Activated T-helper 9 cell treated with anti-CD3 and anti-CD28 coated beads, Interleukin-2, amount 50 U/mL, for 16 hours (primary cell): ENCODE measurements at regions not wholly inside any gene's neighbourhood (a gene's known extent, or its start where the extent isn't known, plus 50 kb on each side); places are given as distances from the start of the nearest gene placed in this dataset.
"Not testable (repeated sequence)": the region's sequence is repeated elsewhere in the genome, so short reads cannot be mapped to it uniquely, and the experiment has no call there.

Experiments
- DNase-seq: peaks from one replicate; pipeline ENCODE4 v3.0.0-alpha.2; 2020; ENCODE audit warnings: low read depth

- peak; percentile 47 for DNase-seq
Measured at GRCh38 chr2:174697255-174697654, 67.0 kb downstream of the CHRNA1 start.

- no peak for DNase-seq
Measured at GRCh38 chr2:174694920-174695319, 69.4 kb downstream of the CHRNA1 start.

GRCh38 chr2:174694196-174694878, 69.9 kb downstream of the CHRNA1 start:
- DNase-seq: no peak

GRCh38 chr2:174693344-174693743, 70.9 kb downstream of the CHRNA1 start:
- DNase-seq: no peak

GRCh38 chr2:174692256-174692919, 71.9 kb downstream of the CHRNA1 start:
- DNase-seq: no peak

GRCh38 chr2:174691201-174691779, 73.0 kb downstream of the CHRNA1 start:
- DNase-seq: no peak

GRCh38 chr2:174690026-174690425, 74.2 kb downstream of the CHRNA1 start:
- no peak for DNase-seq

GRCh38 chr2:174688079-174688478, 76.2 kb downstream of the CHRNA1 start:
- no peak for DNase-seq

- DNase-seq: no peak
Measured at GRCh38 chr2:174686430-174686829, 77.8 kb downstream of the CHRNA1 start.

GRCh38 chr2:174683392-174683759, 80.9 kb downstream of the CHRNA1 start:
- no peak for DNase-seq

GRCh38 chr2:174682578-174683391, 81.5 kb downstream of the CHRNA1 start:
- DNase-seq: peak; percentile 47

GRCh38 chr2:174682007-174682577, 82.2 kb downstream of the CHRNA1 start:
- peak; percentile 37 for DNase-seq

GRCh38 chr2:174681099-174682006, 82.9 kb downstream of the CHRNA1 start:
- DNase-seq: no peak

- no peak for DNase-seq
Measured at GRCh38 chr2:174680221-174680620, 82.6 kb upstream of the WIPF1 start.

- DNase-seq: no peak
Measured at GRCh38 chr2:174678395-174678794, 80.8 kb upstream of the WIPF1 start.

- no peak for DNase-seq
Measured at GRCh38 chr2:174675615-174676014, 78.0 kb upstream of the WIPF1 start.

- no peak for DNase-seq
Measured at GRCh38 chr2:174673876-174674275, 76.3 kb upstream of the WIPF1 start.

- DNase-seq: no peak
Measured at GRCh38 chr2:174673440-174673839, 75.8 kb upstream of the WIPF1 start.

GRCh38 chr2:174671532-174671931, 73.9 kb upstream of the WIPF1 start:
- DNase-seq: not testable (repeated sequence)

- no peak for DNase-seq
Measured at GRCh38 chr2:174670446-174670845, 72.8 kb upstream of the WIPF1 start.

GRCh38 chr2:174669336-174669735, 71.7 kb upstream of the WIPF1 start:
- no peak for DNase-seq
